HEK293 (cell line): ENCODE measurements at regions not wholly inside any gene's neighbourhood (a gene's known extent, or its start where the extent isn't known, plus 50 kb on each side); places are given as distances from the start of the nearest gene placed in this dataset.

ENCODE experiments used
- ATF2 ChIP-seq: fragments of 450-650 bp; formaldehyde crosslinking; IDR thresholded peaks from 2 replicates; pipeline ENCODE4 v1.5.1; 2016; ENCODE audit warnings: missing biosample characterization, missing genetic modification characterization, low read depth
- CTCF ChIP-seq: fragments of 450-650 bp; formaldehyde crosslinking; IDR thresholded peaks from 2 replicates; pipeline ENCODE4 v1.5.1; 2016; ENCODE audit warnings: missing biosample characterization, missing genetic modification characterization
- KLF8 ChIP-seq: fragments of 450-650 bp; formaldehyde crosslinking; IDR thresholded peaks from 2 replicates; pipeline ENCODE4 v1.5.1; 2016; ENCODE audit warnings: missing biosample characterization, missing genetic modification characterization
- OVOL3 ChIP-seq: fragments of 450-650 bp; formaldehyde crosslinking; IDR thresholded peaks from 2 replicates; pipeline ENCODE4 v1.5.1; 2016; ENCODE audit warnings: missing biosample characterization, missing genetic modification characterization
- RBAK ChIP-seq: fragments of 450-650 bp; formaldehyde crosslinking; IDR thresholded peaks from 2 replicates; pipeline ENCODE4 v1.5.1; 2016; ENCODE audit warnings: missing biosample characterization, missing genetic modification characterization
- REST ChIP-seq: fragments of 450-650 bp; formaldehyde crosslinking; IDR thresholded peaks from 2 replicates; pipeline ENCODE4 v1.5.1; 2016; ENCODE audit warnings: missing biosample characterization, missing genetic modification characterization
- ZNF239 ChIP-seq: fragments of 450-650 bp; formaldehyde crosslinking; IDR thresholded peaks from 2 replicates; pipeline ENCODE4 v1.5.1; 2016; ENCODE audit warnings: missing biosample characterization, missing genetic modification characterization
- ZNF404 ChIP-seq: fragments of 450-650 bp; formaldehyde crosslinking; IDR thresholded peaks from 2 replicates; pipeline ENCODE4 v1.5.1; 2017; ENCODE audit warnings: missing biosample characterization, missing genetic modification characterization
- ZNF426 ChIP-seq: fragments of 450-650 bp; formaldehyde crosslinking; IDR thresholded peaks from 2 replicates; pipeline ENCODE4 v1.5.1; 2017; ENCODE audit warnings: missing biosample characterization, missing genetic modification characterization, mild to moderate bottlenecking, inconsistent platforms, moderate library complexity
- ZNF561 ChIP-seq: fragments of 450-650 bp; IDR thresholded peaks from 2 replicates; pipeline ENCODE4 v1.5.1; 2018; ENCODE audit warnings: missing biosample characterization, missing genetic modification characterization, borderline replicate concordance
- ZSCAN16 ChIP-seq: fragments of 450-650 bp; formaldehyde crosslinking; IDR thresholded peaks from 2 replicates; pipeline ENCODE4 v1.5.1; 2016; ENCODE audit warnings: missing biosample characterization, missing genetic modification characterization
- TF ChIP-seq, protein P1 (sequence below): fragments of 450-650 bp; formaldehyde crosslinking; conservative IDR thresholded peaks from 2 replicates; pipeline ENCODE4 v1.5.1; 2016; ENCODE audit warnings: low read depth, missing biosample characterization, missing genetic modification characterization

GRCh38 chr5:163950248-163950647, 444.8 kb downstream of the MAT2B start:
- no peak for TF ChIP-seq REST
- TF ChIP-seq CTCF = no peak
- TF ChIP-seq ATF2 (tag by site-specific recombination) = no peak
- TF ChIP-seq ZNF561 (tag by site-specific recombination) = no peak
- TF ChIP-seq OVOL3 = no peak
- TF ChIP-seq KLF8 (tag by site-specific recombination) = no peak
- no peak for TF ChIP-seq ZNF239
- TF ChIP-seq RBAK (tag by site-specific recombination) = no peak
- TF ChIP-seq, protein P1, sequence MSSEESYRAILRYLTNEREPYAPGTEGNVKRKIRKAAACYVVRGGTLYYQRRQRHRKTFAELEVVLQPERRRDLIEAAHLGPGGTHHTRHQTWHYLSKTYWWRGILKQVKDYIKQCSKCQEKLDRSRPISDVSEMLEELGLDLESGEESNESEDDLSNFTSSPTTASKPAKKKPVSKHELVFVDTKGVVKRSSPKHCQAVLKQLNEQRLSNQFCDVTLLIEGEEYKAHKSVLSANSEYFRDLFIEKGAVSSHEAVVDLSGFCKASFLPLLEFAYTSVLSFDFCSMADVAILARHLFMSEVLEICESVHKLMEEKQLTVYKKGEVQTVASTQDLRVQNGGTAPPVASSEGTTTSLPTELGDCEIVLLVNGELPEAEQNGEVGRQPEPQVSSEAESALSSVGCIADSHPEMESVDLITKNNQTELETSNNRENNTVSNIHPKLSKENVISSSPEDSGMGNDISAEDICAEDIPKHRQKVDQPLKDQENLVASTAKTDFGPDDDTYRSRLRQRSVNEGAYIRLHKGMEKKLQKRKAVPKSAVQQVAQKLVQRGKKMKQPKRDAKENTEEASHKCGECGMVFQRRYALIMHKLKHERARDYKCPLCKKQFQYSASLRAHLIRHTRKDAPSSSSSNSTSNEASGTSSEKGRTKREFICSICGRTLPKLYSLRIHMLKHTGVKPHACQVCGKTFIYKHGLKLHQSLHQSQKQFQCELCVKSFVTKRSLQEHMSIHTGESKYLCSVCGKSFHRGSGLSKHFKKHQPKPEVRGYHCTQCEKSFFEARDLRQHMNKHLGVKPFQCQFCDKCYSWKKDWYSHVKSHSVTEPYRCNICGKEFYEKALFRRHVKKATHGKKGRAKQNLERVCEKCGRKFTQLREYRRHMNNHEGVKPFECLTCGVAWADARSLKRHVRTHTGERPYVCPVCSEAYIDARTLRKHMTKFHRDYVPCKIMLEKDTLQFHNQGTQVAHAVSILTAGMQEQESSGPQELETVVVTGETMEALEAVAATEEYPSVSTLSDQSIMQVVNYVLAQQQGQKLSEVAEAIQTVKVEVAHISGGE = no peak
- TF ChIP-seq ZSCAN16 (tag by site-specific recombination) = no peak
- TF ChIP-seq ZNF426 (tag by site-specific recombination) = no peak
- no peak for TF ChIP-seq ZNF404 (tag by site-specific recombination)
